BLaER1 (cell line): ENCODE measurements at regions not wholly inside any gene's neighbourhood (a gene's known extent, or its start where the extent isn't known, plus 50 kb on each side); places are given as distances from the start of the nearest gene placed in this dataset.
"Not testable (repeated sequence)": the region's sequence is repeated elsewhere in the genome, so short reads cannot be mapped to it uniquely, and the experiment has no call there.

Experiments used
- H3K27ac ChIP-seq: shearing (Covaris generic); formaldehyde crosslinking; 2 replicates; pipeline ENCODE4 v1.8.1; 2022
- H3K27me3 ChIP-seq: shearing (Covaris generic); formaldehyde crosslinking; 2 replicates; pipeline ENCODE4 v1.8.1; 2022
- H3K36me3 ChIP-seq: shearing (Covaris generic); formaldehyde crosslinking; 2 replicates; pipeline ENCODE4 v1.8.1; 2022
- H3K4me1 ChIP-seq: shearing (Covaris generic); formaldehyde crosslinking; 2 replicates; pipeline ENCODE4 v1.8.1; 2022
- H3K4me2 ChIP-seq: shearing (Covaris generic); formaldehyde crosslinking; 2 replicates; pipeline ENCODE4 v1.8.1; 2022
- H3K4me3 ChIP-seq: shearing (Covaris generic); formaldehyde crosslinking; 2 replicates; pipeline ENCODE4 v1.8.1; 2022
- H3K9ac ChIP-seq: shearing (Covaris generic); formaldehyde crosslinking; 2 replicates; pipeline ENCODE4 v1.8.1; 2022
- H3K9me3 ChIP-seq: shearing (Covaris generic); formaldehyde crosslinking; 2 replicates; pipeline ENCODE4 v1.8.1; 2022
- H4K20me1 ChIP-seq: shearing (Covaris generic); formaldehyde crosslinking; 2 replicates; pipeline ENCODE4 v1.8.1; 2022
- Cebpa-rat ChIP-seq: shearing (Covaris generic); IDR thresholded peaks from 2 replicates; pipeline ENCODE4 v1.8.1; 2022

DNA sequence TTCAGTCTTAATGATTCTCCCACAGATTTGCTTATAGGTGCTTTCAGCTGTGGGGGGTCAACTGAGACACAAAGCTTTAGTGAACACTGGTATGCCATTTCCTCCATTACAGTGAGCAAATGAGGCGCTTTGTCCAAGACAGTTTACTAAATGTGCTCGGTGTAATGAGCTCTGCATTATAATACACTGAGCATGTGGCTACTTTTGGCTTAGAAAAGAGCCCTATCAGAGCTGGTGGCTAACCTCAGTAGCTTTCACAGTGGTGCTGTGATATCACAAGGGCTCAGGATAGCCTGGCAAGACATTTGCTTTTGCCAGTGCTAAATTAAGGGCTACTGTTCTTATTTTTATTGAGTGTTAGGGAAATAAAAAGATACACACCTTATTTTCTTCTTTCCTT lies 749.7 kb upstream of the ARPP21 start:
- Histone ChIP-seq H3K27me3 (no peaks in the 10 kb centered on the region), H4K20me1 (no peaks in the 10 kb centered on the region), H3K4me2 (no peak overlapping the region), H3K4me3 (no peak overlapping the region), H3K4me1 (no peaks in the 10 kb centered on the region), H3K27ac (no peak overlapping the region), H3K9me3 (no peaks in the 10 kb centered on the region), H3K9ac (no peak overlapping the region), H3K36me3 (no peaks in the 10 kb centered on the region)
- TF ChIP-seq Cebpa-rat = no peak

DNA sequence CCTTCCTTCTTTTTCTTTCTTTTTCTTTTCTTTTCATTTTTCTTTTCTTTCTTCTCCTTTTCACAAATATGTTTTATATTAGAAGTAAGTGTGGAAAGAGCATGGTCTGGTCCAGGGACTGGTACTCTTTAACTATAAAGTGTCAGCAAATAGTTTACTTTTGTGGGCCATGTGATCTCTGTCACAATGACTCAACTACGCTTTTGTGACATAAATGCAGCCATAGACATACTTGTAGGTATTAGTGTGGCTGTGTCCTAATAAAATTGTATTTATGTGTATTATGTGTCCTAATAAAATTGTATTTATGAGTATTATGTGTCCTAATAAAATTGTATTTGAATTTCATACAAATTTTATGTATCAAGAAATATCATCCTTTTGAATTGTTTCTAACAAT lies 749.1 kb upstream of the ARPP21 start:
- no peaks in the 10 kb centered on the region for H3K4me1 ChIP-seq
- no peaks in the 10 kb centered on the region for H3K9me3 ChIP-seq
- no peak overlapping the region for H3K4me3 ChIP-seq
- H4K20me1 ChIP-seq = no peaks in the 10 kb centered on the region
- H3K4me2 ChIP-seq = no peak overlapping the region
- TF ChIP-seq Cebpa-rat = no peak
- H3K27ac ChIP-seq = no peak overlapping the region
- no peaks in the 10 kb centered on the region for H3K36me3 ChIP-seq
- H3K27me3 ChIP-seq = no peaks in the 10 kb centered on the region
- H3K9ac ChIP-seq = no peak overlapping the region

DNA sequence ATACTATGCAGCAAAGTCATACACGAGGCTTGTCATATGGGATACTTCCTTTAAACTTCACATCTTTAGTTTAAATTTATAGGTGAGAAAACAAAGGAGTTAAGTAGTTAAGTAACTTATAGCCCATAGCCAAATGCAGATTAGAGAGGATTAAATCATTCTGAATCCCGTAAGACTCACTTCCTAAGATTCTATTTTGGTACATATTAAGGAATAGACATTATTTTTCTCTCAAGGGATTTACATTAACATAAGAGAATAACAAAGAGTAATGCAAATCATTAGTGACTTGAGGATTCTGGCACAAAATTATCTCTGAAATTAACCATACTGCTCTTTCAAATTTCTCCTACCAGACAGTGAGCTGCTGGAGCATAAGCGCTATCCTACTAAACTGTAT lies 747.4 kb upstream of the ARPP21 start:
- Histone ChIP-seq H3K4me3 (no peak overlapping the region), H3K9me3 (no peaks in the 10 kb centered on the region), H3K36me3 (no peaks in the 10 kb centered on the region), H3K4me1 (no peaks in the 10 kb centered on the region), H4K20me1 (no peaks in the 10 kb centered on the region), H3K27me3 (no peaks in the 10 kb centered on the region), H3K9ac (no peak overlapping the region), H3K4me2 (no peak overlapping the region), H3K27ac (no peak overlapping the region)
- TF ChIP-seq Cebpa-rat = no peak

DNA sequence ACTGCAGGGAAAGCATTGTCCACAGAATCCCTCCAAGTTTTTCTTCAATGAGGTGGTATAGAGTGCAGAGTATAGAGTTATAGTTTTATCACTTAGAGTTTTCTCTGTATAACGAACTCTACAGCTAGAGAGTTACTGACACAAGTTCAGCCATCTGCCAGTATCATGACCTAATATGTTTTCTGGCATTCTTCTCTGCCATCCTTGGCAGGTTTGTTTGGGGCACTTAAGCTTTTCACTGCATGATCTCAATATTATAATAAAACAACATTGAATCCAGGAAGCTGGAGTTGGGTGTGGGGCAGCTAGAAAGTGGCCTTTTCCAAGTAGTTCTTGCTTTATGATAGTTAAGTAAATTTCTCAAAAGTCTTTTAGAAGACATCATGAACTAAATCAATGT lies 743.5 kb upstream of the ARPP21 start:
- Histone ChIP-seq H3K9me3 (no peaks in the 10 kb centered on the region), H3K4me3 (no peak overlapping the region), H3K27ac (no peak overlapping the region), H4K20me1 (no peaks in the 10 kb centered on the region), H3K4me2 (no peak overlapping the region), H3K4me1 (no peaks in the 10 kb centered on the region), H3K9ac (no peak overlapping the region), H3K27me3 (no peaks in the 10 kb centered on the region), H3K36me3 (no peaks in the 10 kb centered on the region)
- TF ChIP-seq Cebpa-rat = no peak

DNA sequence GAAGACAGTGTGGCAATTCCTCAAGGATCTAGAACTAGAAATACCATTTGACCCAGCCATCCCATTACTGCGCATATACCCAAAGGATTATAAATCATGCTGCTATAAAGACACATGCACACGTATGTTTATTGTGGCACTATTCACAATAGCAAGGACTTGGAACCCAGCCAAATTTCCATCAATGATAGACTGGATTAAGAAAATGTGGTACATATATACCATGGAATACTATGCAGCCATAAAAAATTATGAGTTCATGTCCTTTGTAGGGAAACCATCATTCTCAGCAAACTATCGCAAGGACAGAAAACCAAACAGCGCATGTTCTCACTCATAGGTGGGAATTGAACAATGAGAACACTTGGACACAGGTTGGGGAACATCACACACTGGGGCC lies 729.6 kb upstream of the ARPP21 start:
- H3K9me3 ChIP-seq, H3K4me1 ChIP-seq, H3K36me3 ChIP-seq, H4K20me1 ChIP-seq, H3K4me3 ChIP-seq, H3K27ac ChIP-seq, H3K9ac ChIP-seq, H3K27me3 ChIP-seq, H3K4me2 ChIP-seq: not testable (repeated sequence)

DNA sequence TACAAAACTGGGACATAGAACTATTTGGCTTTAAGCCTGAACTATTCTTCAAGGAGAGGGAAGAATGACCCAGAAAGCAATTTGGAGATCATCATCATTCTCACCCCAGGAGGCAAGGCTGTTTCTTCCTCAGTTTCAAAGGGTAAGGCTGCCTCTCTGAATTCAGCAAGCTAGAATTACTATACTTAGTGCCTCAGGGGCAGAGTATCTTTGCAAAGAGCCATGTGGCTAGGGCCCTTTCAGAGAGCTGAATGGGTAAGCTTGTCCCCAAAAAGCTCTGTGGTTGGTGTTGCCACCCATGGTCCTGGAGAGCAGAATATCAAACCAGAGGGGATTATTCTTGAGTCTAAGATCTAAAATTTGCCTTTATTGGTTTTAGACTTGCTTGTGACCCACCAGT lies 720.3 kb upstream of the ARPP21 start:
- no peaks in the 10 kb centered on the region for H3K9me3 ChIP-seq

DNA sequence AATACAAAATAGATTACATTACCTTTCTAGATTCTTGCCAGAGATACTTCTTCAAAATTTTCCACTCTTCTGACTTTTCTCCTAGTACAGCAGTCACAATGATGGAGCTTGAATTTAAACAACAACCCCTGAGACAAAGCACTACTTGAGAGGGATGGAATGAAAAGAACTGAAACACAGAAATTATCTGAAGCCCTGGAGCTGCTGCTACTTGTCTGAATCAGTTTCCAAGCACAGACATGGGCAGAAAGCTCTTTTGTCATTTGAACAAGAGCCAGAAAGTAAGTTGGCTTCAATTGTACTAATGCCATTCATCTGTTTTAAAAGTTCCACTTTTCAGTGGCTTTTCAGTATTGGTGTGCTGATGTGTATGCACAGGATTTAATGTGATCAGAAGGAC lies 718.5 kb upstream of the ARPP21 start:
- Histone ChIP-seq H3K27ac (no peak overlapping the region), H3K4me1 (no peaks in the 10 kb centered on the region), H4K20me1 (no peaks in the 10 kb centered on the region), H3K4me3 (no peak overlapping the region), H3K4me2 (no peak overlapping the region), H3K36me3 (no peaks in the 10 kb centered on the region), H3K27me3 (no peaks in the 10 kb centered on the region), H3K9ac (no peak overlapping the region), H3K9me3 (no peaks in the 10 kb centered on the region)
- TF ChIP-seq Cebpa-rat = no peak

More for the DNA sequence above, 720.3 kb upstream of the ARPP21 start:
- Histone ChIP-seq H3K27ac (no peak overlapping the region), H3K27me3 (no peaks in the 10 kb centered on the region), H3K4me1 (no peaks in the 10 kb centered on the region), H4K20me1 (no peaks in the 10 kb centered on the region), H3K4me2 (no peak overlapping the region), H3K9ac (no peak overlapping the region), H3K36me3 (no peaks in the 10 kb centered on the region), H3K4me3 (no peak overlapping the region)
- TF ChIP-seq Cebpa-rat = no peak

DNA sequence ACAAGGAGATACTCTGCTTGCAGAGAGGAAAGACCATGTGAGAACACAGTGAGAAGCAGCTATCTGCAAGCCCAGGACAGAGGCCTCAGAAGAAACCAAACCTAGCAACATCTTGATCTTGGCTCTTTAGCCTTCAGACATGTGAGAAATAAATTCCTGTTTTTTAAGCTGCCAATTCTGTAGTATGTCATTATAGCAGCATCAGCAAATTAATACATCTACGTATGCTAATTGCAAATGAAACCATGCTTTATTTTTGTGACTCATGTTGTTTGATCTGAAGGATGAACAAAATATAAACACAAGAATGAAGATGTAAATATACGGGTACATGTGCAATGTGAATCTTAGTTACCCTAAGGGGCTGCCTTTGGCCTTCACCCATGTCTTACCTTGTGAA lies 714.4 kb upstream of the ARPP21 start:
- TF ChIP-seq Cebpa-rat = no peak
- Histone ChIP-seq H3K36me3 (no peaks in the 10 kb centered on the region), H3K27me3 (no peaks in the 10 kb centered on the region), H3K4me3 (no peak overlapping the region), H4K20me1 (no peaks in the 10 kb centered on the region), H3K27ac (no peak overlapping the region), H3K9ac (no peak overlapping the region), H3K9me3 (no peaks in the 10 kb centered on the region), H3K4me1 (no peaks in the 10 kb centered on the region), H3K4me2 (no peak overlapping the region)

DNA sequence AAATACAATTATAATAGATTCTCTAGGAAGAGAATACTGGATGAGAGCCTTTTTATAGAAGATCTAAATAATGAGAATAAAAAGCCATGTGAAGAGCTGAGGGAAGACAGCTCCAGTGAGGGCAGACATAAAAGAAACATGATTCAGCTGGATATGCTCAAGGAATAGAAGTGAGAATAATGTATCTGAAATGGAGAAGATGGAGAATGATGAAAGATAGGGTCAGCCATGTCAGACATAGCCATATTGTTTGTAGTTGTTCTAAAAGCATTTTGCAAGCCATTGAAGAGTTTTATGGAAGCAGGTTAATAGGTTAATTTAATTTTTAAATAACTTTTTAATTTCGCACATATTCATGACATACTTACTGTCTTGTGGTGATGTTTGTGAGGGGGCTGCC lies 713.5 kb upstream of the ARPP21 start:
- Histone ChIP-seq H3K36me3 (no peaks in the 10 kb centered on the region), H3K9me3 (no peaks in the 10 kb centered on the region), H3K4me3 (no peak overlapping the region), H3K9ac (no peak overlapping the region), H4K20me1 (no peaks in the 10 kb centered on the region), H3K4me1 (no peaks in the 10 kb centered on the region), H3K27me3 (no peaks in the 10 kb centered on the region), H3K4me2 (no peak overlapping the region), H3K27ac (no peak overlapping the region)
- no peak for TF ChIP-seq Cebpa-rat

DNA sequence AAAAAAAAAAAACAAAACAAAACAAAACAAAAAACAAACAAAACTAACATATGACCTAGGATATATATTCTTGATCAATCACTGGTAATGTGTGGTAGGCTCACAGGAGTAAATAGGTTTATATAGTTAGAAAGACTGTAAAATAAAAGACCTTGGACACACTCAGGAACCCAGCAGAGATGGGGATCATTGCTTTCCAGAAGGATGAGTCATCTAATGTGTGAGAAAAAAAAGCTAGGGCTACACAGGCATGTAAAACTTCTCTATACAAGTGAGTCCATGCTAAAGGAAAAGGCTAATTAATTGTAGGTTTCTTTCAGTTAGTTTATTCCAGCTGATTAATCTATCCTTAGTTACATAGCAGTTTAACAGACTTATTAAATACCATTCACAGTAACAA lies 710.3 kb upstream of the ARPP21 start:
- H3K27me3 ChIP-seq = no peaks in the 10 kb centered on the region
- H3K4me2 ChIP-seq = no peak overlapping the region
- no peaks in the 10 kb centered on the region for H3K4me1 ChIP-seq
- H3K9me3 ChIP-seq = peaks cover 4% of the 10 kb centered on the region; the same call in 1 of the 2 replicates
- H3K4me3 ChIP-seq = no peak overlapping the region
- no peaks in the 10 kb centered on the region for H4K20me1 ChIP-seq
- no peak overlapping the region for H3K27ac ChIP-seq
- no peak overlapping the region for H3K9ac ChIP-seq
- H3K36me3 ChIP-seq = no peaks in the 10 kb centered on the region
- no peak for TF ChIP-seq Cebpa-rat

DNA sequence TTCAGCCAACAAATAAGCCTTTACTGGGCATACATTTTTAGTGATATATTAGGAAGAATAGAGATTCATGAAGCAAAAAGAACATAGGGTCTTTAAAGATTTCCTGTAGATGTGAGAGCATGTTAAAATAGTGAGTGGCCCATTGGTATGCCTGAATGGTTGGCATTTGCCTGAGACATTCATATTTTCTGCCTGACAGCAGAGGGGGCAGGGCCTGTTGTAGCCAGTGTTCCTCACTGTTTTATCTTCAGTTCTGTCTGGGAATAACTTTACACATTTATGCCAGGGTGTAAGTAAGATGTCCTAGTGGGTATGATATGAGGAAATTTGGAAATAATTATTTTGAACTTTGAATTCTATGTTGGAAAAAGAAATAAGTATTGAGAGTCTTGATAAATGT lies 704.7 kb upstream of the ARPP21 start:
- TF ChIP-seq Cebpa-rat = no peak
- H3K9me3 ChIP-seq = peaks cover 4% of the 10 kb centered on the region; the same call in 1 of the 2 replicates

More for the DNA sequence above, 704.7 kb upstream of the ARPP21 start:
- Histone ChIP-seq H3K27me3 (no peaks in the 10 kb centered on the region), H3K4me1 (no peaks in the 10 kb centered on the region), H3K36me3 (no peaks in the 10 kb centered on the region), H4K20me1 (no peaks in the 10 kb centered on the region), H3K4me2 (no peak overlapping the region), H3K9ac (no peak overlapping the region), H3K4me3 (no peak overlapping the region), H3K27ac (no peak overlapping the region)
